Panc1 (cell line): ENCODE measurements at regions not wholly inside any gene's neighbourhood (a gene's known extent, or its start where the extent isn't known, plus 50 kb on each side); places are given as distances from the start of the nearest gene placed in this dataset.

Source experiments
- CTCF ChIP-seq: fragments of 450-650 bp; IDR thresholded peaks from 2 replicates; pipeline ENCODE4 v1.5.1; 2017; ENCODE audit warnings: mild to moderate bottlenecking
- POLR2AphosphoS5 ChIP-seq: IDR thresholded peaks from 2 replicates; pipeline ENCODE4 v1.6.1; 2012; ENCODE audit warnings: mild to moderate bottlenecking, low read depth, low read length, moderate library complexity
- REST ChIP-seq, 2 experiments: IDR thresholded peaks; 2 replicates each; pipeline ENCODE4 v1.6.1; 2011 to 2012; ENCODE audit warnings: low read depth in 2 of 2, control low read depth in 1 of 2, low read length in 1 of 2, mild to moderate bottlenecking in 1 of 2, moderate library complexity in 1 of 2; ENCODE audit not compliant: insufficient read depth in 1 of 2

GRCh38 chrX:87338510-87338909, 179.1 kb upstream of the KLHL4 start:
- TF ChIP-seq CTCF (peak; percentile 42; the same call in 1 of the 2 replicates), POLR2AphosphoS5 (no peak), REST (IDR thresholded peaks at IDR 0.05; ENCODE audit: insufficient read depth in 1 of 2, low read depth in 2 of 2, low read length in 1 of 2) (no peak)
